HepG2 (cell line): ENCODE measurements at regions not wholly inside any gene's neighbourhood (a gene's known extent, or its start where the extent isn't known, plus 50 kb on each side); places are given as distances from the start of the nearest gene placed in this dataset.

Experiments used
- ATAC-seq: fragments of 200-7000 bp; cut with Tn5 transposase; 3 replicates; pipeline ENCODE4 v1.9.1; 2020; ENCODE audit warnings: mild to moderate bottlenecking, moderate library complexity
- BruUV-seq: library from RNA; stranded (reverse); fragments of 400-500 nt; replicated peaks from 2 replicates; lab custom pipeline; 2021; lab: Mats Ljungman, UMichigan
- CTCF ChIA-PET: fragments of 300-600 bp; formaldehyde crosslinking; extraction: SDS; loops from one replicate; lab custom pipeline; 2021; ENCODE audit warnings: low total read pairs, inconsistent platforms, low intra/inter-chr PET ratio; lab: Yijun Ruan, JAX
- POLR2A ChIA-PET: fragments of 350-600 bp; sonication (Branson Sonifier 250); formaldehyde crosslinking; loops from one replicate; lab custom pipeline; 2020; ENCODE audit warnings: antibody characterized with exemption, inconsistent platforms; lab: Yijun Ruan, JAX
- DNase-seq: peaks from one replicate; pipeline ENCODE4 v3.0.0-alpha.2; 2015; ENCODE audit warnings: low spot score
- FAIRE-seq: peaks from 3 replicates; lab custom pipeline; 2011; peaks lifted over from hg19 to GRCh38; lab: Jason Lieb, UNC
- H2AFZ ChIP-seq: one replicate; pipeline ENCODE4 v1.6.1; 2011; ENCODE audit warnings: low read length, inconsistent platforms
- H3K27ac ChIP-seq: fragments of 300-600 bp; 3 replicates; pipeline ENCODE4 v1.8.0; 2011; ENCODE audit warnings: mixed run types, mild to moderate bottlenecking, mixed read lengths, low read length, inconsistent platforms; ENCODE audit not compliant: insufficient read depth; ENCODE audit errors: extremely low read length
- H3K27me3 ChIP-seq, 2 experiments: fragments of 200-600 bp in 1 of 2; 2 replicates in 1 of 2; 3 replicates in 1 of 2; pipeline versions ENCODE4 v1.6.0 to v1.8.0; 2011; ENCODE audit warnings: low read length in 2 of 2, mild to moderate bottlenecking in 2 of 2, moderate library complexity in 2 of 2, inconsistent platforms in 1 of 2; ENCODE audit not compliant: insufficient read depth in 2 of 2, control insufficient read depth in 1 of 2
- H3K36me3 ChIP-seq, 2 experiments: fragments of 200-600 bp in 1 of 2; replicated peaks in 1 of 2; 2 replicates in 1 of 2; 3 replicates in 1 of 2; pipeline versions ENCODE4 v1.5.1 to v1.8.0; 2011; ENCODE audit warnings: low read length in 2 of 2, inconsistent platforms in 1 of 2; ENCODE audit not compliant: insufficient read depth in 2 of 2, control insufficient read depth in 1 of 2
- H3K4me1 ChIP-seq: 2 replicates; pipeline ENCODE4 v1.5.1; 2012; ENCODE audit warnings: low read length, inconsistent platforms; ENCODE audit not compliant: insufficient read depth
- H3K4me2 ChIP-seq: 2 replicates; pipeline ENCODE4 v1.6.0; 2011; ENCODE audit warnings: low read depth, low read length, inconsistent platforms
- H3K4me3 ChIP-seq, 3 experiments: fragments of 200-600 bp in 1 of 3; sonication (generic), shearing (Covaris generic) in 1 of 3; replicated peaks in 1 of 3; 2 replicates each; pipeline ENCODE4 v1.5.1; 2011 to 2016; ENCODE audit warnings: low read length in 3 of 3, inconsistent platforms in 2 of 3, low read depth in 2 of 3, mild to moderate bottlenecking in 2 of 3, control low read depth in 1 of 3, mixed read lengths in 1 of 3; ENCODE audit not compliant: insufficient read depth in 1 of 3
- H3K79me2 ChIP-seq: one replicate; pipeline ENCODE4 v1.6.1; 2011; ENCODE audit warnings: low read length, inconsistent platforms; ENCODE audit not compliant: insufficient read depth
- H3K9ac ChIP-seq: 2 replicates; pipeline ENCODE4 v1.6.0; 2011; ENCODE audit warnings: mild to moderate bottlenecking, low read depth, low read length, inconsistent platforms; ENCODE audit not compliant: insufficient read depth
- H3K9me3 ChIP-seq: 2 replicates; pipeline ENCODE4 v1.5.1; 2012; ENCODE audit warnings: mild to moderate bottlenecking, low read length
- H4K20me1 ChIP-seq: 2 replicates; pipeline ENCODE4 v1.6.0; 2011; ENCODE audit warnings: inconsistent platforms, mild to moderate bottlenecking, low read length, moderate library complexity; ENCODE audit not compliant: insufficient read depth
- CBX1 ChIP-seq: IDR thresholded peaks from one replicate; pipeline ENCODE4 v1.6.1; 2016; ENCODE audit warnings: antibody characterized with exemption, low read depth
- EP300 ChIP-seq, 3 experiments: sonication (generic) in 1 of 3; formaldehyde crosslinking in 1 of 3; IDR thresholded peaks; 2 replicates each; pipeline versions ENCODE4 v1.5.1 to v1.6.1; 2011 to 2020; ENCODE audit warnings: low read depth in 2 of 3, low read length in 2 of 3, borderline replicate concordance in 1 of 3, improper control_type of control experiment in 1 of 3, mild to moderate bottlenecking in 1 of 3, missing genetic modification reagents in 1 of 3, moderate library complexity in 1 of 3
- FOSL2 ChIP-seq: sonication (generic); formaldehyde crosslinking; IDR thresholded peaks from 2 replicates; pipeline ENCODE4 v1.4.0; 2020; ENCODE audit warnings: missing genetic modification reagents
- HNF4A ChIP-seq: sonication (generic); formaldehyde crosslinking; IDR thresholded peaks from 2 replicates; pipeline ENCODE4 v1.4.0; 2020; ENCODE audit warnings: missing genetic modification reagents
- KLF13 ChIP-seq: sonication (generic); formaldehyde crosslinking; IDR thresholded peaks from 2 replicates; pipeline ENCODE4 v1.4.0; 2020; ENCODE audit warnings: mild to moderate bottlenecking, missing genetic modification reagents
- NFIB ChIP-seq: sonication (generic); formaldehyde crosslinking; IDR thresholded peaks from 2 replicates; pipeline ENCODE4 v1.9.0; 2021; ENCODE audit warnings: missing genetic modification reagents, mild to moderate bottlenecking, borderline replicate concordance
- SNAPC2 ChIP-seq: sonication (generic); formaldehyde crosslinking; IDR thresholded peaks from 2 replicates; pipeline ENCODE4 v1.8.1; 2022; ENCODE audit warnings: mild to moderate bottlenecking, missing genetic modification reagents
- SOX5 ChIP-seq: IDR thresholded peaks from 2 replicates; pipeline ENCODE4 v1.6.1; 2016; ENCODE audit warnings: borderline replicate concordance
- TMF1 ChIP-seq: sonication (generic); formaldehyde crosslinking; IDR thresholded peaks from 2 replicates; pipeline ENCODE4 v1.8.1; 2022; ENCODE audit warnings: low read depth, missing genetic modification reagents
- ZNF670 ChIP-seq: sonication (generic); formaldehyde crosslinking; IDR thresholded peaks from 2 replicates; pipeline ENCODE4 v1.8.0; 2022; ENCODE audit warnings: mild to moderate bottlenecking, missing genetic modification reagents, borderline replicate concordance
- ZSCAN25 ChIP-seq: sonication (generic); formaldehyde crosslinking; IDR thresholded peaks from 2 replicates; pipeline ENCODE4 v1.8.0; 2022; ENCODE audit warnings: mild to moderate bottlenecking, missing genetic modification reagents
- WGBS: methylation state at CpG from one replicate; pipeline ENCODE4 v1.1.6; 2017; ENCODE audit warnings: low lambda C conversion rate; 5-methylcytosine and 5-hydroxymethylcytosine counted together
- in situ Hi-C: cut with HindIII; loops from 2 replicates; pipeline ENCODE4 v1.10.0; 2017; ENCODE audit warnings: low pct_unique_long_range_greater_than_20kb; ENCODE audit not compliant: extremely low pct_ligation_motif_present
- intact Hi-C: fragments of 100-400 bp; cut with micrococcal nuclease; formaldehyde crosslinking; loops from one replicate; pipeline ENCODE4 v1.10.0; 2022; ENCODE audit not compliant: unreplicated experiment
- TF ChIP-seq, protein P1 (sequence below): sonication (generic); formaldehyde crosslinking; IDR thresholded peaks from 2 replicates; pipeline ENCODE4 v1.9.0; 2021; ENCODE audit warnings: missing genetic modification reagents, borderline replicate concordance
- TF ChIP-seq, protein P2 (sequence below): sonication (generic); formaldehyde crosslinking; IDR thresholded peaks from 2 replicates; pipeline ENCODE4 v1.4.0; 2020; ENCODE audit warnings: missing genetic modification reagents, low read depth, mild to moderate bottlenecking, borderline replicate concordance
- TF ChIP-seq, protein P3 (sequence below): sonication (generic); formaldehyde crosslinking; IDR thresholded peaks from 2 replicates; pipeline ENCODE4 v1.9.0; 2021; ENCODE audit warnings: missing genetic modification reagents, mild to moderate bottlenecking, borderline replicate concordance

DNA sequence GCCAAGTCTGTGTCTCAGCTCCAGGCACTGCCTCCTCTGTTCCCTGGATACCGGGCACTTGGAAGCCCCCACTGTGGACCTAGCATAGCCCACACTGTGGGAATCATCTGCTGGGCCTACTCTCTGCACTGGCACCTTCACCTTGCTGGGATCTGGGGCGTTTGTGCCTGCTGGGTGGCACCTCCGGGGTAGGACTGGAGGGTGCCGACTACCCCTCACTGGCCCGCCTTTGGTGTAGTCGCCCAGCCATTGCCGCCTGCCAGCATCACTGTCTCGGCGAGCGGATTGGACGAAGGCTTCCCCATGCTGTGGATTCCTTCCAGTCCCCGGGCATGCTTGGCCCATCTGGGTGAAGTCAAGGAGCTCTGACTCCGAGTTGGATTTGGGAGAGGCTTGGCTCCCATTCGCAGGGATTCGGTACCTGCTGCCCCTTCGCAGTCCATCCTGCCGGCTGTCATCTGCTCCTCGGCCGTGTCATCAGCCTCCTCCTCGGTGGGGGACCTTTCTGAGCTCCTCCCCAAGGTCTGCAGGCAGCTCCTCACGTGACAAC lies 180.6 kb upstream of the HDAC4 start:
- intact Hi-C loops (no loop called here), in situ Hi-C loops (no loop called here)
- H3K9me3 ChIP-seq = peaks cover under 1% of the 10 kb centered on the region; the same call in 1 of the 2 replicates
- H3K9ac ChIP-seq = no peak overlapping the region
- FAIRE-seq (no peak), ATAC-seq (no peak), DNase-seq (no peak)
- no peak overlapping the region for H3K27ac ChIP-seq
- no peaks in the 10 kb centered on the region for H4K20me1 ChIP-seq
- no TSS peak for BruUV-seq
- H3K4me1 ChIP-seq = peaks cover 39% of the 10 kb centered on the region
- TF ChIP-seq CBX1 (no peak), EP300 (IDR thresholded peaks at IDR 0.05; ENCODE audit: low read depth in 2 of 2, low read length in 2 of 2) (no peak), EP300 (CRISPR knock-in tag; IDR thresholded peaks at IDR 0.05; ENCODE audit: borderline replicate concordance) (no peak), FOSL2 (CRISPR knock-in tag) (no peak), NFIB (CRISPR knock-in tag) (no peak), ZNF670 (CRISPR knock-in tag) (no peak), KLF13 (CRISPR knock-in tag) (no peak), SNAPC2 (CRISPR knock-in tag) (no peak), TMF1 (CRISPR knock-in tag) (no peak), SOX5 (no peak), HNF4A (no peak), ZSCAN25 (CRISPR knock-in tag) (no peak)
- TF ChIP-seq, protein P1, sequence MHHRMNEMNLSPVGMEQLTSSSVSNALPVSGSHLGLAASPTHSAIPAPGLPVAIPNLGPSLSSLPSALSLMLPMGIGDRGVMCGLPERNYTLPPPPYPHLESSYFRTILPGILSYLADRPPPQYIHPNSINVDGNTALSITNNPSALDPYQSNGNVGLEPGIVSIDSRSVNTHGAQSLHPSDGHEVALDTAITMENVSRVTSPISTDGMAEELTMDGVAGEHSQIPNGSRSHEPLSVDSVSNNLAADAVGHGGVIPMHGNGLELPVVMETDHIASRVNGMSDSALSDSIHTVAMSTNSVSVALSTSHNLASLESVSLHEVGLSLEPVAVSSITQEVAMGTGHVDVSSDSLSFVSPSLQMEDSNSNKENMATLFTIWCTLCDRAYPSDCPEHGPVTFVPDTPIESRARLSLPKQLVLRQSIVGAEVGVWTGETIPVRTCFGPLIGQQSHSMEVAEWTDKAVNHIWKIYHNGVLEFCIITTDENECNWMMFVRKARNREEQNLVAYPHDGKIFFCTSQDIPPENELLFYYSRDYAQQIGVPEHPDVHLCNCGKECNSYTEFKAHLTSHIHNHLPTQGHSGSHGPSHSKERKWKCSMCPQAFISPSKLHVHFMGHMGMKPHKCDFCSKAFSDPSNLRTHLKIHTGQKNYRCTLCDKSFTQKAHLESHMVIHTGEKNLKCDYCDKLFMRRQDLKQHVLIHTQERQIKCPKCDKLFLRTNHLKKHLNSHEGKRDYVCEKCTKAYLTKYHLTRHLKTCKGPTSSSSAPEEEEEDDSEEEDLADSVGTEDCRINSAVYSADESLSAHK = no peak
- TF ChIP-seq, protein P2, sequence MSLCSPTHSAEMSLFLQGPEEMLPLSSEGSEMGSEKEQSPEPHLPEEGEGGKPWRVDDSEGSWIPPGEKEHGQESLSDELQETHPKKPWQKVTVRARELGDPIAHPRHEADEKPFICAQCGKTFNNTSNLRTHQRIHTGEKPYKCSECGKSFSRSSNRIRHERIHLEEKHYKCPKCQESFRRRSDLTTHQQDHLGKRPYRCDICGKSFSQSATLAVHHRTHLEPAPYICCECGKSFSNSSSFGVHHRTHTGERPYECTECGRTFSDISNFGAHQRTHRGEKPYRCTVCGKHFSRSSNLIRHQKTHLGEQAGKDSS (CRISPR knock-in tag) = no peak
- TF ChIP-seq, protein P3, sequence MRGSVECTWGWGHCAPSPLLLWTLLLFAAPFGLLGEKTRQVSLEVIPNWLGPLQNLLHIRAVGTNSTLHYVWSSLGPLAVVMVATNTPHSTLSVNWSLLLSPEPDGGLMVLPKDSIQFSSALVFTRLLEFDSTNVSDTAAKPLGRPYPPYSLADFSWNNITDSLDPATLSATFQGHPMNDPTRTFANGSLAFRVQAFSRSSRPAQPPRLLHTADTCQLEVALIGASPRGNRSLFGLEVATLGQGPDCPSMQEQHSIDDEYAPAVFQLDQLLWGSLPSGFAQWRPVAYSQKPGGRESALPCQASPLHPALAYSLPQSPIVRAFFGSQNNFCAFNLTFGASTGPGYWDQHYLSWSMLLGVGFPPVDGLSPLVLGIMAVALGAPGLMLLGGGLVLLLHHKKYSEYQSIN = no peak
- H3K4me2 ChIP-seq = no peak overlapping the region
- ChIA-PET POLR2A (no interaction called here), CTCF (no interaction called here)
- no peak overlapping the region for H2AFZ ChIP-seq
- no peaks in the 10 kb centered on the region for H3K36me3 ChIP-seq
- H3K27me3 ChIP-seq = peaks cover 8 to 46% of the 10 kb centered on the region in 2 experiments; a peak in 3 of 5 replicates
- no peaks in the 10 kb centered on the region for H3K79me2 ChIP-seq
- H3K4me3 ChIP-seq = no peak overlapping the region
- 58% methylated on average over 19 of the region's 21 CpGs for WGBS
